IPS-18a (cell line): ENCODE measurements at regions not wholly inside any gene's neighbourhood (a gene's known extent, or its start where the extent isn't known, plus 50 kb on each side); places are given as distances from the start of the nearest gene placed in this dataset.
"Not testable (repeated sequence)": the region's sequence is repeated elsewhere in the genome, so short reads cannot be mapped to it uniquely, and the experiment has no call there.

Experiments
- H3K27ac ChIP-seq: one replicate; pipeline ENCODE4 v1.5.1; 2013; ENCODE audit warnings: low read length
- H3K27me3 ChIP-seq: one replicate; pipeline ENCODE4 v1.6.1; 2013; ENCODE audit warnings: mild to moderate bottlenecking, low read length; ENCODE audit not compliant: control insufficient read depth, insufficient read depth
- H3K36me3 ChIP-seq: one replicate; pipeline ENCODE4 v1.6.1; 2013; ENCODE audit warnings: low read depth, low read length; ENCODE audit not compliant: control insufficient read depth
- H3K4me1 ChIP-seq: one replicate; pipeline ENCODE4 v1.6.1; 2013; ENCODE audit warnings: low read depth, low read length; ENCODE audit not compliant: control insufficient read depth
- H3K4me3 ChIP-seq: one replicate; pipeline ENCODE4 v1.5.1; 2013; ENCODE audit warnings: low read length
- H3K9ac ChIP-seq: one replicate; pipeline ENCODE4 v1.6.1; 2013; ENCODE audit warnings: mild to moderate bottlenecking, low read length, moderate library complexity
- H3K9me3 ChIP-seq: one replicate; pipeline ENCODE4 v1.6.1; 2013; ENCODE audit warnings: low read depth, low read length; ENCODE audit not compliant: control insufficient read depth

GRCh38 chr1:149665033-149665432 is 81.4 kb downstream of the PPIAL4C start:
- not testable (repeated sequence) for H3K9ac ChIP-seq, H3K27me3 ChIP-seq, H3K9me3 ChIP-seq, H3K36me3 ChIP-seq, H3K4me1 ChIP-seq, H3K27ac ChIP-seq, H3K4me3 ChIP-seq

- not testable (repeated sequence) for H3K27ac ChIP-seq, H3K4me1 ChIP-seq, H3K9me3 ChIP-seq, H3K9ac ChIP-seq, H3K36me3 ChIP-seq, H3K4me3 ChIP-seq, H3K27me3 ChIP-seq
These were observed 81.9 kb downstream of the PPIAL4C start for GRCh38 chr1:149665528-149665927.

GRCh38 chr1:149673231-149673909 is 89.7 kb downstream of the PPIAL4C start:
- not testable (repeated sequence) for H3K27ac ChIP-seq, H3K4me1 ChIP-seq, H3K36me3 ChIP-seq, H3K9ac ChIP-seq, H3K4me3 ChIP-seq, H3K27me3 ChIP-seq, H3K9me3 ChIP-seq

GRCh38 chr1:149674921-149675320 is 91.3 kb downstream of the PPIAL4C start:
- not testable (repeated sequence) for H3K36me3 ChIP-seq, H3K4me3 ChIP-seq, H3K9ac ChIP-seq, H3K27ac ChIP-seq, H3K4me1 ChIP-seq, H3K27me3 ChIP-seq, H3K9me3 ChIP-seq

- not testable (repeated sequence) for H3K36me3 ChIP-seq, H3K27ac ChIP-seq, H3K9ac ChIP-seq, H3K27me3 ChIP-seq, H3K4me3 ChIP-seq, H3K9me3 ChIP-seq, H3K4me1 ChIP-seq
These were observed 93.7 kb downstream of the PPIAL4C start for GRCh38 chr1:149677359-149677758.

GRCh38 chr1:149686593-149687238 is 95.8 kb upstream of the FCGR1A start:
- not testable (repeated sequence) for H3K27ac ChIP-seq, H3K27me3 ChIP-seq, H3K9me3 ChIP-seq, H3K4me1 ChIP-seq, H3K36me3 ChIP-seq, H3K9ac ChIP-seq, H3K4me3 ChIP-seq

GRCh38 chr1:149691399-149691798 is 91.1 kb upstream of the FCGR1A start:
- not testable (repeated sequence) for H3K27me3 ChIP-seq, H3K9ac ChIP-seq, H3K9me3 ChIP-seq, H3K36me3 ChIP-seq, H3K27ac ChIP-seq, H3K4me1 ChIP-seq, H3K4me3 ChIP-seq

GRCh38 chr1:149692804-149693539 is 89.5 kb upstream of the FCGR1A start:
- not testable (repeated sequence) for H3K27ac ChIP-seq, H3K4me3 ChIP-seq, H3K9me3 ChIP-seq, H3K4me1 ChIP-seq, H3K9ac ChIP-seq, H3K36me3 ChIP-seq, H3K27me3 ChIP-seq

- H3K4me3 ChIP-seq, H3K27ac ChIP-seq, H3K9ac ChIP-seq, H3K4me1 ChIP-seq, H3K27me3 ChIP-seq, H3K9me3 ChIP-seq, H3K36me3 ChIP-seq: not testable (repeated sequence)
These were observed 87.4 kb upstream of the FCGR1A start for GRCh38 chr1:149695066-149695465.

GRCh38 chr1:149700220-149700619 is 82.3 kb upstream of the FCGR1A start:
- not testable (repeated sequence) for H3K9ac ChIP-seq, H3K9me3 ChIP-seq, H3K4me1 ChIP-seq, H3K4me3 ChIP-seq, H3K36me3 ChIP-seq, H3K27me3 ChIP-seq, H3K27ac ChIP-seq

- not testable (repeated sequence) for H3K9ac ChIP-seq, H3K4me3 ChIP-seq, H3K4me1 ChIP-seq, H3K9me3 ChIP-seq, H3K27ac ChIP-seq, H3K27me3 ChIP-seq, H3K36me3 ChIP-seq
These were observed 81.6 kb upstream of the FCGR1A start for GRCh38 chr1:149700677-149701567.
